ENCODE measurements at regions not wholly inside any gene's neighbourhood (a gene's known extent, or its start where the extent isn't known, plus 50 kb on each side); places are given as distances from the start of the nearest gene placed in this dataset.

- Histone ChIP-seq H2AFZ (ENCODE audit: insufficient read depth, low read depth, low read length, poor library complexity, severe bottlenecking) (no peak overlapping the region), H3K9me3 (ENCODE audit: control extremely low read depth in 1 of 3, control insufficient read depth in 2 of 3, insufficient read depth in 1 of 3, low read length in 2 of 3) (no peaks in the 10 kb centered on the region), H3K4me2 (replicated peaks; ENCODE audit: low read depth, low read length, poor library complexity, severe bottlenecking) (no peak overlapping the region), H3K27me3 (replicated peaks in 1 of 4; ENCODE audit: control extremely low read depth in 1 of 4, control insufficient read depth in 3 of 4, insufficient read depth in 4 of 4, low read length in 3 of 4) (peaks cover 0 to 4% (median 0%) of the 10 kb centered on the region in 4 experiments), H3K9ac (ENCODE audit: low read length) (no peak overlapping the region), H3K4me3 (ENCODE audit: control extremely low read depth in 1 of 5, extremely low read depth in 1 of 5, insufficient read depth in 1 of 5, low read depth in 2 of 5, low read length in 4 of 5) (no peak overlapping the region), H3K79me2 (ENCODE audit: control insufficient read depth, insufficient read depth, low read length) (no peaks in the 10 kb centered on the region), H3K36me3 (replicated peaks in 1 of 2; ENCODE audit: control extremely low read depth in 1 of 2, control insufficient read depth in 1 of 2, extremely low read depth in 1 of 2, insufficient read depth in 2 of 2, low read length in 1 of 2) (no peaks in the 10 kb centered on the region), H3K27ac (ENCODE audit: low read length in 2 of 2) (no peak overlapping the region), H3K4me1 (ENCODE audit: control insufficient read depth in 2 of 2, insufficient read depth in 2 of 2, low read length in 2 of 2) (no peaks in the 10 kb centered on the region), H4K20me1 (ENCODE audit: control insufficient read depth, insufficient read depth, low read length, poor library complexity, severe bottlenecking) (no peaks in the 10 kb centered on the region)
- CTCF ChIA-PET, result no interaction called here
- Mint-ChIP-seq H3K4me1 (no peaks in the 10 kb centered on the region), H3K27me3 (no peaks in the 10 kb centered on the region), H3K4me3 (no peak overlapping the region), H3K27ac (no peak overlapping the region), H3K9me3 (ENCODE audit: insufficient read depth) (no peaks in the 10 kb centered on the region)
- POLR2A ChIA-PET, result no interaction called here
- DNase-seq (no peak), ATAC-seq (ENCODE audit: low read depth) (no peak)
- intact Hi-C loops (cut with micrococcal nuclease), result loop anchor here (2.0 kb wide), 1 partner anchor 1038 kb away; no protein-coding TSS in a partner anchor
- WGBS (ENCODE audit: insufficient coverage), result no CpG with 5 or more reads among the region's 2 CpGs
- no peak for TF ChIP-seq EZH2 (IDR thresholded peaks at IDR 0.05; ENCODE audit: borderline replicate concordance, insufficient read depth, low read depth, low read length, poor library complexity, severe bottlenecking)
- TF ChIP-seq, protein P1, sequence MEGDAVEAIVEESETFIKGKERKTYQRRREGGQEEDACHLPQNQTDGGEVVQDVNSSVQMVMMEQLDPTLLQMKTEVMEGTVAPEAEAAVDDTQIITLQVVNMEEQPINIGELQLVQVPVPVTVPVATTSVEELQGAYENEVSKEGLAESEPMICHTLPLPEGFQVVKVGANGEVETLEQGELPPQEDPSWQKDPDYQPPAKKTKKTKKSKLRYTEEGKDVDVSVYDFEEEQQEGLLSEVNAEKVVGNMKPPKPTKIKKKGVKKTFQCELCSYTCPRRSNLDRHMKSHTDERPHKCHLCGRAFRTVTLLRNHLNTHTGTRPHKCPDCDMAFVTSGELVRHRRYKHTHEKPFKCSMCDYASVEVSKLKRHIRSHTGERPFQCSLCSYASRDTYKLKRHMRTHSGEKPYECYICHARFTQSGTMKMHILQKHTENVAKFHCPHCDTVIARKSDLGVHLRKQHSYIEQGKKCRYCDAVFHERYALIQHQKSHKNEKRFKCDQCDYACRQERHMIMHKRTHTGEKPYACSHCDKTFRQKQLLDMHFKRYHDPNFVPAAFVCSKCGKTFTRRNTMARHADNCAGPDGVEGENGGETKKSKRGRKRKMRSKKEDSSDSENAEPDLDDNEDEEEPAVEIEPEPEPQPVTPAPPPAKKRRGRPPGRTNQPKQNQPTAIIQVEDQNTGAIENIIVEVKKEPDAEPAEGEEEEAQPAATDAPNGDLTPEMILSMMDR (IDR thresholded peaks at IDR 0.05), result no peak
These were observed 52.9 kb upstream of the UFL1 start for GRCh38 chr6:96468681-96469224.

- ATAC-seq (ENCODE audit: low read depth) (no peak), DNase-seq (no peak)
- ChIA-PET POLR2A (no interaction called here), CTCF (no interaction called here)
- Histone ChIP-seq H3K4me3 (ENCODE audit: control extremely low read depth in 1 of 5, extremely low read depth in 1 of 5, insufficient read depth in 1 of 5, low read depth in 2 of 5, low read length in 4 of 5) (no peak overlapping the region), H3K4me1 (ENCODE audit: control insufficient read depth in 2 of 2, insufficient read depth in 2 of 2, low read length in 2 of 2) (no peaks in the 10 kb centered on the region), H3K4me2 (replicated peaks; ENCODE audit: low read depth, low read length, poor library complexity, severe bottlenecking) (no peak overlapping the region), H3K27ac (ENCODE audit: low read length in 2 of 2) (no peak overlapping the region), H3K27me3 (replicated peaks in 1 of 4; ENCODE audit: control extremely low read depth in 1 of 4, control insufficient read depth in 3 of 4, insufficient read depth in 4 of 4, low read length in 3 of 4) (peaks cover 0 to 4% (median 0%) of the 10 kb centered on the region in 4 experiments), H2AFZ (ENCODE audit: insufficient read depth, low read depth, low read length, poor library complexity, severe bottlenecking) (no peak overlapping the region), H3K9me3 (ENCODE audit: control extremely low read depth in 1 of 3, control insufficient read depth in 2 of 3, insufficient read depth in 1 of 3, low read length in 2 of 3) (no peaks in the 10 kb centered on the region), H3K9ac (ENCODE audit: low read length) (no peak overlapping the region), H3K36me3 (replicated peaks in 1 of 2; ENCODE audit: control extremely low read depth in 1 of 2, control insufficient read depth in 1 of 2, extremely low read depth in 1 of 2, insufficient read depth in 2 of 2, low read length in 1 of 2) (no peaks in the 10 kb centered on the region), H4K20me1 (ENCODE audit: control insufficient read depth, insufficient read depth, low read length, poor library complexity, severe bottlenecking) (no peaks in the 10 kb centered on the region), H3K79me2 (ENCODE audit: control insufficient read depth, insufficient read depth, low read length) (no peaks in the 10 kb centered on the region)
- H3K27ac Mint-ChIP-seq, result no peak overlapping the region
- H3K9me3 Mint-ChIP-seq (ENCODE audit: insufficient read depth), result no peaks in the 10 kb centered on the region
- WGBS (ENCODE audit: insufficient coverage), result no CpG with 5 or more reads among the region's 2 CpGs
- no peaks in the 10 kb centered on the region for H3K4me1 Mint-ChIP-seq
- intact Hi-C loops (cut with micrococcal nuclease), result loop anchor here (2.0 kb wide), 1 partner anchor 1039 kb away; no protein-coding TSS in a partner anchor
- no peak for TF ChIP-seq EZH2 (IDR thresholded peaks at IDR 0.05; ENCODE audit: borderline replicate concordance, insufficient read depth, low read depth, low read length, poor library complexity, severe bottlenecking)
- TF ChIP-seq, protein P1 (IDR thresholded peaks at IDR 0.05), result no peak
- H3K4me3 Mint-ChIP-seq, result no peak overlapping the region
- H3K27me3 Mint-ChIP-seq, result no peaks in the 10 kb centered on the region
These were observed 52.3 kb upstream of the UFL1 start for GRCh38 chr6:96469312-96469711.
